Subcutaneous abdominal adipose tissue (tissue), 5 donors: ENCODE measurements at regions not wholly inside any gene's neighbourhood (a gene's known extent, or its start where the extent isn't known, plus 50 kb on each side); places are given as distances from the start of the nearest gene placed in this dataset.
"Not testable (repeated sequence)": the region's sequence is repeated elsewhere in the genome, so short reads cannot be mapped to it uniquely, and the experiment has no call there.

Experiments
- H3K27ac ChIP-seq: one replicate; pipeline ENCODE4 v1.7.0; 2013; ENCODE audit warnings: low read depth, mild to moderate bottlenecking, inconsistent platforms, low read length, moderate library complexity
- H3K27me3 ChIP-seq, 5 donors: one replicate each; pipeline ENCODE4 v1.7.0; 2013; ENCODE audit warnings: low read length in 5 of 5, inconsistent platforms in 1 of 5; ENCODE audit not compliant: control insufficient read depth in 5 of 5, insufficient read depth in 4 of 5
- H3K36me3 ChIP-seq, 5 donors: one replicate each; pipeline ENCODE4 v1.7.0; 2013; ENCODE audit warnings: low read length in 5 of 5; ENCODE audit not compliant: control insufficient read depth in 5 of 5, insufficient read depth in 5 of 5
- H3K4me1 ChIP-seq, 5 donors: one replicate each; pipeline ENCODE4 v1.7.0; 2013; ENCODE audit warnings: low read length in 5 of 5, mild to moderate bottlenecking in 3 of 5, moderate library complexity in 1 of 5; ENCODE audit not compliant: control insufficient read depth in 5 of 5, insufficient read depth in 5 of 5
- H3K4me3 ChIP-seq, 5 donors: one replicate each; pipeline ENCODE4 v1.7.0; 2013; ENCODE audit warnings: low read length in 5 of 5, low read depth in 1 of 5
- H3K9ac ChIP-seq, 5 donors: one replicate each; pipeline ENCODE4 v1.7.0; 2013; ENCODE audit warnings: low read length in 5 of 5, mild to moderate bottlenecking in 4 of 5, moderate library complexity in 3 of 5
- H3K9me3 ChIP-seq, 5 donors: one replicate each; pipeline ENCODE4 v1.7.0; 2013; ENCODE audit warnings: low read length in 5 of 5; ENCODE audit not compliant: control insufficient read depth in 5 of 5
- donor health status: healthy.
- donor health status: healthy.
- donor health status: healthy.
- donor health status: healthy.
- donor health status: healthy.

DNA sequence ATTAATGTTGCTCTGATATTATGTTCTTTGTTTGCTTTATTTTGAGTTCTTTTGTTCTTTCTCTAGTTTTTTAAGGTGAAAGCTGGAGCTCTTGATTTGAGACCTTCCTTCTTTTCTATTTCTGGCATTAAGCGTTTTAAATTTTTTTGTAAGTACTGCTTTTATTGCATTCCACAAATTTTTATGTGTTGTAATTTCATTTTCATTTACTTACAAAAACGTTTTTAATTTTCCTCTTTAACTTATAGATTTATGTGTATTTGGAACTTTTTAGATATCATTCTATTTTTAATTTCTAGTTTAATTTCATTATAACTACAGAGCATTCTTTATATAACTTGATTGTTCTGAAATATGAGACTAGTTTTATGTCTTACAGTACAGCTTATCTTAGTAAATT lies 395.6 kb downstream of the ETV1 start:
- Histone ChIP-seq H3K9me3 (peaks cover 0 to 3% (median 0%) of the 10 kb centered on the region in 5 donors), H3K27ac (no peak overlapping the region), H3K4me3 (no peak overlapping the region), H3K36me3 (no peaks in the 10 kb centered on the region), H3K4me1 (no peaks in the 10 kb centered on the region), H3K9ac (no peak overlapping the region), H3K27me3 (no peaks in the 10 kb centered on the region)

DNA sequence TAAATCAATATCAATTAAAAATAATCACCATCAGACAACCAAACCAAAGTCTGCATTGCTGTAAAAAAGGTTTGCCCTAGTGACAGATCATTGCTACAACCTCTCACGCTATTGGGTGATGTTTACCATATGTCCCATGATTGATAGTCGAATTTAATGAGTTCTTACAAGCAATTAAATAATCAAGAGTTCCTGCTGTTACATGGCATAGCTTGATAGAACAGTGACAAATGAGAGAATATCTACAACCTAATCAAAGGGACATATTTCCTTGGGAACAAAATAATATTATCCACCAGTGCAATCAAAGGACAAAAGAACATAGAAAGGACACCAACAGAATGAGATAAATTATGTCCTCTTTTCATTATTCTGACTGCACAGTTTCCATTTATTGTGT lies 387.4 kb downstream of the ETV1 start:
- H3K36me3 ChIP-seq, result no peaks in the 10 kb centered on the region
- H3K27ac ChIP-seq, result no peak overlapping the region
- H3K9ac ChIP-seq, result no peak overlapping the region
- H3K4me3 ChIP-seq, result no peak overlapping the region
- no peaks in the 10 kb centered on the region for H3K27me3 ChIP-seq
- no peaks in the 10 kb centered on the region for H3K4me1 ChIP-seq
- no peaks in the 10 kb centered on the region for H3K9me3 ChIP-seq

DNA sequence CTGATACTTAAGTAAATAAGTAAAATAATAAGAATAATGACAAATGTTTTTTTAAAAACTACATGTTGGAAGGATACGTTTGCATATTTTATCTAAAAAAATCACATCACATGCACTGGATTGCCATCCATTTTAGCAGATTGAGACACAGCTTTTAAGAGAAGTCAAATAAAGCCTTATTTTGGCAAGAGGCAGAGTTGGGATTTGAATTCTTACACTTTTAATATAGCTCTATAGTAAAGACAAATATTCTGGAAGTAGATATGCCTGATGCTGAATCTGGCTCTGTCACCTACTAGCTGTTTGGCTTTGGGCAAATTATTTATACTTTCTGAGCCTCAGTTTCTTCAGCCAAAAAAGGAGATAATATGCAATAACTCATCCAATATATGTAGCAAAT lies 386.4 kb downstream of the ETV1 start:
- no peak overlapping the region for H3K27ac ChIP-seq
- peaks cover 0 to 8% (median 0%) of the 10 kb centered on the region in 5 donors for H3K9me3 ChIP-seq
- no peak overlapping the region for H3K4me3 ChIP-seq
- no peaks in the 10 kb centered on the region for H3K27me3 ChIP-seq
- no peaks in the 10 kb centered on the region for H3K4me1 ChIP-seq
- no peak overlapping the region for H3K9ac ChIP-seq
- no peaks in the 10 kb centered on the region for H3K36me3 ChIP-seq

DNA sequence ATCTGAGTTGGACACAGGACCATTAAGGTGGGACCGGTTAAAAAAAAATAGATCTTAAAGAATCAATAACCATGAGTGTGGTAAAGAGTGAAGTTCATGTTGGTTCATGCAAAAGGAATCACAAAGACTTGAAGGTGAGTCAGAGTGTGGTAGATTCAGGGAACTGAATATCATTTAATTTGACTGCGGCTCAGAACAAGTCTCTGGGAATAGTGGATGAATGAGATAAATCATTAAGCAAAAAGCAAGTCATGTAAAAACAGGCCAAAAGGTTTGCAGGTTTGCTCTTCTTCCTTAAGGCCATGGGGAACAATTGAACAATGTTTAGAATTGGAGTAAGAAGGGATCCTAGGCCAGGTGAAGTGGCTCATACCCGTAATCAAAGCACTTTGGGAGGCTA lies 385.8 kb downstream of the ETV1 start:
- Histone ChIP-seq H3K4me1 (no peaks in the 10 kb centered on the region), H3K27ac (no peak overlapping the region), H3K9ac (no peak overlapping the region), H3K4me3 (no peak overlapping the region), H3K36me3 (no peaks in the 10 kb centered on the region), H3K27me3 (no peaks in the 10 kb centered on the region), H3K9me3 (peaks cover 0 to 8% (median 0%) of the 10 kb centered on the region in 5 donors)

DNA sequence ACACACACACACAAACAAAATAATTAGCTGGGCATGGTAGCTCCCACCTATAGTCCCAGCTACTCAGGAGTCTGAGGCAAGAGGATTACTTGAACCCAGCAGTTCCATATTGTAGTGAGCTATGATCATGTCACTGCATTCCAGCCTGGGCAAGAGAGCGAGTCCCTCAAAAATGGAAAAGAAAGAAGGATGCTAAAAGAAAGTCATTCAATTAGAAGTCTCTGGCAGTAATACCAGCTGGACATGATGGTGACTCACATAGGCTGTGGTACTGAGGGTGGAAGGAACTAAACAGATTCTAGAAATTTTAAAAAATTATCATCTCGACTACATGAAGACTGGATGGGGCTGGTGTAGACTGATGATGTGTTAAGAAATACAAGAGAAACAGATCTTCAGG lies 385.3 kb downstream of the ETV1 start:
- H3K4me1 ChIP-seq, result no peaks in the 10 kb centered on the region
- H3K9me3 ChIP-seq, result peaks cover 0 to 8% (median 0%) of the 10 kb centered on the region in 5 donors
- H3K36me3 ChIP-seq, result no peaks in the 10 kb centered on the region
- H3K27ac ChIP-seq, result no peak overlapping the region
- H3K27me3 ChIP-seq, result no peaks in the 10 kb centered on the region
- H3K9ac ChIP-seq, result no peak overlapping the region
- no peak overlapping the region for H3K4me3 ChIP-seq

DNA sequence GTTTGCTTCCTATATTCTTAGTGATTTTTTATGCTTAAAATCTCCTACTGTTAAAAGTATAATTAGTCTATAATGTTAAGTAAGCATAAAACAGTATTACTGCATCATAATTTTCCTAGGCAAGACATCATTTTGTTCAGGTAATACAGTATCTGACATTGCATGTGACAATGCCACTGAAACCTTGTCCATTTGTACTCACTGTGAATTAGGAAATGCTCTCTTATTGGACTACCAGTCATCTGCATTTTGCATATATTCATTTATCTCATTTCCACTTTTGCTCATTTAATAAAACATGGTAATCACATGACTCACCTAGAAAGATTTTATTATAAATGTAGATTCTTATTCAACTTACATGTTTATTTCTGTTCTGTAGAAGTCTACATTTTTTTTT lies 379.1 kb downstream of the ETV1 start:
- Histone ChIP-seq H3K36me3 (no peaks in the 10 kb centered on the region), H3K27ac (no peak overlapping the region), H3K27me3 (no peaks in the 10 kb centered on the region), H3K9me3 (peaks cover 0 to 8% (median 0%) of the 10 kb centered on the region in 5 donors), H3K4me1 (no peaks in the 10 kb centered on the region), H3K9ac (no peak overlapping the region), H3K4me3 (no peak overlapping the region)

DNA sequence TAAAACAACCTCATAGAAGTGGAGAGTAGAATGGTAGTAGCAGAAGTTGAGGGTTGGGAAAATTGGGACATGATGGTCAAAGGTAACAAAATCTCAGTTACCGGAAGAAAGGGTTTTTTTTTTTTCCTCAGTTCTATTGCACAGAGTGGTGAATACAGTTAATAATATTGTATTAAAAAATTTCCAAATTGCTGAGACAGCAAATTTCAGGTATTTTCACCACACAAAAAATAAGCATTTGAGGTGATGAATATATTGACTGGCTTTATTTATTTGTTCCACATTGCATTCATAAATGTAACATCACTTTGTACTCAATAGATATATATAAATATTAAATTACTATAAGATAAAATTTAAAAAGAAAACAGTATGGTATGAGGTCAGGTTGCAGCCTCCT lies 373.8 kb downstream of the ETV1 start:
- H3K4me3 ChIP-seq, result no peak overlapping the region
- H3K4me1 ChIP-seq, result no peaks in the 10 kb centered on the region
- no peak overlapping the region for H3K27ac ChIP-seq
- no peaks in the 10 kb centered on the region for H3K36me3 ChIP-seq
- H3K27me3 ChIP-seq, result no peaks in the 10 kb centered on the region
- peaks cover 0 to 6% (median 0%) of the 10 kb centered on the region in 5 donors for H3K9me3 ChIP-seq
- H3K9ac ChIP-seq, result no peak overlapping the region

DNA sequence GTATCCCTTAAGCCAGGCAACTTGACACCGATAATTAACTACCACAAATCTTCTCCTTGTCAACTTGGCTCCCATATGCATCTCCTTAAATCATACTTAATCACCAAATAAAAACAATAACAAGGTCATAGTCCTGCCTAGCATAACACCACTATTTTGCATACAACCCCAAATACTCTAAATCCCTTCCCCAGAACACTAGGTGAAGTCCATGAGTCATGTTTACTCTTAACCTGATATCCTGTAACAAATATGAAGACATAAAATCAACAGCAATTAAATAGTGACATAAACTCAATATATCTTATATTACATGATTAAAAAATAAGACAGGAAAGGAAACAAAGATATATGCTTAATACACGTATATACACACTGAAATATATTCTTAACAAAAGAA lies 362.0 kb downstream of the ETV1 start:
- H3K9me3 ChIP-seq, result no peaks in the 10 kb centered on the region
- no peak overlapping the region for H3K4me3 ChIP-seq
- no peaks in the 10 kb centered on the region for H3K4me1 ChIP-seq
- no peaks in the 10 kb centered on the region for H3K27me3 ChIP-seq
- no peaks in the 10 kb centered on the region for H3K36me3 ChIP-seq
- no peak overlapping the region for H3K27ac ChIP-seq
- no peak overlapping the region for H3K9ac ChIP-seq

DNA sequence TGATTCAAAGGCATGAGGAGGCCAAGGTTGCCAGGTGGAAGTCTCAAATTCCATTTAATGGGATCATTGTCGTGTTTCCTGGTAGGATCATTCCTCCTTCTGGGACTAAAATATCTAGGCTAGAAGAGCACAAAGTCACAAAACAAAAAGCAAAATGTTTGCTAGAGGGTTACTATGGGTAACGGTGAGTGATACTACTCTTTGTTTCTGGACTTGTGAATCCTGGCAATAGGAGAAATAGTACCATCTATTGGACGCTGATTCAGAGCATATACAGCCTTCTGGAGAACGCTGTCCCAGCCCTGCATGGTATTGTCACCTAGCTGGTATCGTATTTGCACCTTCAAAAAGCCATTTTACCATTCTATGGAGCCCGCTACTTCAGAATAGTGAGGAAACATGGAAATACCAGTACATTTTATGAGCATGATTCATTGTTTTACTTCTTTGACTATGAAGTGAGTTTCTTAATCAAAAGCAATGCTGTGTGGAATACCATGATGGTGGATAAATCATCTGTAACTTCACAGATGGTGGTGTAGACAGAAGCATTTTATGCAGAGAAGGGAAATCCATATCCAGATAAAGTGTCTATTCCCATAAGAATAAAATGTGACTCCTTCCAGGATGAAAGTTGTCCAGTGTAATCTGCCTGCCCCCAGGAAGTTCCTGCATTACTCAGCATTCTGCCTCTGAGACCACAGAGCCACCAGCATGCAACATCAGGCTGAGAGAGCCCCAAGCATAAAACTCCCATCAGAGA lies 361.0 kb downstream of the ETV1 start:
- H3K27ac ChIP-seq, result no peak overlapping the region
- no peaks in the 10 kb centered on the region for H3K4me1 ChIP-seq
- no peak overlapping the region for H3K9ac ChIP-seq
- no peaks in the 10 kb centered on the region for H3K27me3 ChIP-seq
- H3K4me3 ChIP-seq, result no peak overlapping the region
- H3K36me3 ChIP-seq, result no peaks in the 10 kb centered on the region
- H3K9me3 ChIP-seq, result no peaks in the 10 kb centered on the region

DNA sequence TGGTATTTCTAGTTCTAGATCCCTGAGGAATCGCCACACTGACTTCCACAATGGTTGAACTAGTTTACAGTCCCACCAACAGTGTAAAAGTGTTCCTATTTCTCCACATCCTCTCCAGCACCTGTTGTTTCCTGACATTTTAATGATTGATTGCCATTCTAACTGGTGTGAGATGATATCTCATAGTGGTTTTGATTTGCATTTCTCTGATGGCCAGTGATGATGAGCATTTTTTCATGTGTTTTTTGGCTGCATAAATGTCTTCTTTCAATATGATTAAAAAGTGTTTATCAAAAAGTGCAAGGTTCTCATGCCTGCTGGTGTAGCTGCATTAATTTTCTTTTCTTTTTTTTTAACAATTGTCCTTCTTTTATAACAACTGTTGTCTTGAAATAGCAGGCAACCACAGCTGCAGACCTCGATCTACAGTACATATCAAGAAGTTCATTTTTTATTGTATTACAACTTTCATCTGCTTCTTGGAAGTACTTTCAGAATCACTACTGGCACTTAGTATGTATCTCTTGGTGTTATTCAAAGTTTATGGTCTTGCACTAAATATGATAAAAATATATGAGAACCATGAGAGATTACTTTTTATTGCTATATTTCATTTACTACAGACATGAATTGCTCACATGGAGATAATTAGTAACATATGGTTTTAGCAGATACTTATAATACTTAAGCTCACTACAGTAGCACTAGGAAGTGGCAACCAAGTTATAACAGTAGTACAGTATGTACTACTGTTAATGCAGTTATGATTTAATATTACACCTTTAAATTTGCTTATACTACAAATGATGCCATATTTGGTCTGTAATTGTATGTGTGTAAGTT lies 358.0 kb downstream of the ETV1 start:
- H3K36me3 ChIP-seq, H3K9me3 ChIP-seq, H3K9ac ChIP-seq, H3K27ac ChIP-seq, H3K4me1 ChIP-seq, H3K4me3 ChIP-seq, H3K27me3 ChIP-seq: not testable (repeated sequence)
